Hematopoietic multipotent progenitor cell (in vitro differentiated cells): ENCODE measurements at regions not wholly inside any gene's neighbourhood (a gene's known extent, or its start where the extent isn't known, plus 50 kb on each side); places are given as distances from the start of the nearest gene placed in this dataset. TPM values are rescaled to one million over a fixed set of nuclear protein-coding genes. Genes with fewer than 3 reads are reported as not detected.

ENCODE experiments used
- DNase-seq, 3 donors: peaks; one replicate each; pipeline ENCODE4 v3.0.0-alpha.2; 2011 to 2015; ENCODE audit warnings: low read depth in 2 of 3, low spot score in 2 of 3
- small RNA-seq: library from RNA; depleted of rRNA; stranded (forward); fragments of <200 nt; gene quantifications from one replicate; pipeline ENCODE3, GENCODE V24; 2012

GRCh38 chr7:116443646-116444045, 55.9 kb upstream of the CAV2 start:
- DNase-seq, result no peak

- DNase-seq, result no peak
These were observed 53.9 kb upstream of the CAV2 start for GRCh38 chr7:116445447-116446211.

GRCh38 chr7:116446212-116446855, 53.2 kb upstream of the CAV2 start:
- no peak for DNase-seq

GRCh38 chr7:116447436-116447835, 52.1 kb upstream of the CAV2 start:
- no peak for DNase-seq

- DNase-seq, result no peak
These were observed 51.3 kb upstream of the CAV2 start for GRCh38 chr7:116447966-116448839.

GRCh38 chr7:116449441-116449840, 50.1 kb upstream of the CAV2 start:
- DNase-seq, result no peak

Small RNAs in the stretch of these regions (small RNA-seq; reads per million reads assigned to genes)
- not detected for gene RF00017
